Lung microvascular endothelial cell (primary cell): ENCODE measurements at regions not wholly inside any gene's neighbourhood (a gene's known extent, or its start where the extent isn't known, plus 50 kb on each side); places are given as distances from the start of the nearest gene placed in this dataset.
"Not testable (repeated sequence)": the region's sequence is repeated elsewhere in the genome, so short reads cannot be mapped to it uniquely, and the experiment has no call there.

Source experiments
- DNase-seq, 2 donors: peaks; one replicate each; pipeline versions ENCODE4 v3.0.0 to v3.0.0-alpha.2; 2010; ENCODE audit warnings: low read depth in 2 of 2

DNA sequence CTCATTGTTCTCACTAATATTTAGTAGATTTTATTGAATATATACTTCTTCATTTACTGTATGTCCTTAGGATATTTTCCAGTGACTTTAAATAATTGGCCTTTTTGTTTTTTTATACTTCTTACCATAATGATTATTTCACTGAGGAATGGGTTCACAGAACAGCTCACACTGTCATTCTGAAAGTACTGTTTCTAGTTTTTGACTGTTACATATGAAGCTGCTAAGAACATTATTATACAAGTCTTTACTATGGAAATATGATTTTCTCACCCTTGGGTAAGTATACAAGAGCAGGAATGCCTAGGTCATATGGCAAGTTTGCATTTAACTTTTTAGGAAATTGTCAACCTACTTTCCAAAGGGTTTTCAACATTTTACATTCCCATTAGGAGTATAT is 343.1 kb downstream of the CCER1 start:
- no peak for DNase-seq

DNA sequence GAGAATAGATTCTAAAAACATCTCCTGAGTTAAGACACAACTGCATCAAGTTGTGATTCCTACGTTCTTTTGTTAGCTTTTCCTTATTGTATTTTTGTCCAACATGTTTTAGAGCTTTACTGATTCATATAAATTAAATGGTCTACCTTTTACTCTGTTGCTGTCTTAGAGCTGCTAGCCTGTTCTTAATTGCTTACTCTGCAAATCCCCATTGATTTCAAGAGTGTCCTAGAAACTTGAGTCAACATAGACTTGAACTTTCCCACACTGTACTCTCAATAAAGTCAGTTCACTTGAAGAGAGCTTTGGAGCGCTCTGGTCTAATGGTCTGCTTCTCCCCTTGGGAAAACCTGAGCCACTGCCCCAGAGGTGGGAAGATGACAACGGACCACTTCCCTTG is 343.9 kb downstream of the CCER1 start:
- no peak for DNase-seq

DNA sequence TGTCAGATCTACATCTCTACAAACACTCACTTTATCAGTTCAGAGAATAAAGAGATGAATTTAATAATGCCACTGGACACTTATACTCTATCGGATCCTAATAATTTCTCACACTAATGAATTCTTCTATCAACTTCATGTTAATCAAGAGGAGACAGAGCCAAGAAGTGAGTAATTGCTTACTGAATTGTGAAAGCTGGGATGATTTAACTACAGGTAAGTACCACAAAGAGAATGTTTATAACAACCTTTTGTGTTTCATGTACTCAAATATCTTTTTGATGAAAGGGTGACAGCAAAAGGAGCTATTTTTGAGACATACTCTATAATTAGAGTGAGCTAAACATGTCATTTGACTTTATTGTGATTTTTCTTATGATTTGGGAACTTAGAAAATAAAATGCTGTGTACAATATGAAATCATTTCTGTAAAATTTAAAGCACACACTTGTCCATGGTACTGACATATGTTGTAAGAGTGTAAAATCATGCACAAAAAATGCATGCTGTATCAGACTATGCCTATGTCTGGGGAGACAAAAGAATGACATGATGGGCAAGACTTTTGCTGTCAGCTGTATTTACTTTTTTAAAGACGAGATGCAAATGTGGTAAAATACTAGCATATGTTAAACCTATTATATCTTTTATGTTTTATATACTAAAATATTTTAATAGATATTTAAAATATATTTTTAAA is 361.2 kb downstream of the CCER1 start:
- DNase-seq, result no peak

DNA sequence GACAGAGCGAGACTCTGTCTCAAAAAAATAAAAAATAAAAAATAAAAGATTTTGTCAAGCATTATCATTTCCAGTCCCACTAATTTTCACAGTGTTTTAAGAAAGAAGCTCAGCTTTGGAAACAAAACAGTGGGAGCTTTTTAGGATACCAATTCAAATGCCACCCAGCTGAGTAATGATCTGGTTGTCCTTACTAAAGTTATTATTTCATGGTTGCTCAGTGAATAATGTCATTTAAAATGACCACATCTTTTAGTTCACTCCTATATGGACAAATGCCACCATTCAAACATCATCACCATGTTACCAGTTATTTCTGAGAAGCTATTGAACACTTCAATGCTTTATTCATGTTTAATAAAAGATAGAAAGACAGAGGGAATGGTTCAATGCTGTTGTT is 365.0 kb downstream of the CCER1 start:
- no peak for DNase-seq

DNA sequence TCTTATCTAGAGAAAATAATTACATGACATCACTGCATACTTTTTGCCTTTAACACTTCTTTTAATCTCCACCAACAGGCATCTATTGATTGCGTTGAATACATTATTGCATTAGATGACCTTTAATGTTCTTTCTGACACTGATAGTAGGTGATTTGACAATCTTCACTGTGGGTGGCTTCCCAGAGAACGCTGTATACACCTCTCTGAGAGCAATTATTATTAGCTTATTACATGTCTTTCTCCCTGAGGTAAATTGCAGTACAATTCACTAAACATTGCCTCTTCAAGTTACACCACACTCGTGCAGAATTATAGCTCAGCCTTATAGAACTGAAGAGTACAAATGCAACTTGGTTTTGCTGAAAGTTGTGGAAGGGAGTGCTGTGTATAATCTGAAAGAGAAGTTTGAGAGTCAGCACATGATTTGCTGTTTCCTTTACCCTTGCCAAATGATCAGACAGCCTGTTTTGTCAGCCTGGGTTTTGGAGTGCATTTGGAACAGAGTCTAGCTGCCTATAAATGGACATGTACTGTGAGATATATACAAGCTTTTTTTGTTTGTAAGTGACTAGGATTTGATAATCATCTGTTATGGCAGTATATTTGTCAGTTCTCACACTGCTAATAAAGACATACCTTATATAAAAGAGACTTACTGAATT is 369.2 kb downstream of the CCER1 start:
- DNase-seq, result peak in 1 of 2 donors; percentile 52

DNA sequence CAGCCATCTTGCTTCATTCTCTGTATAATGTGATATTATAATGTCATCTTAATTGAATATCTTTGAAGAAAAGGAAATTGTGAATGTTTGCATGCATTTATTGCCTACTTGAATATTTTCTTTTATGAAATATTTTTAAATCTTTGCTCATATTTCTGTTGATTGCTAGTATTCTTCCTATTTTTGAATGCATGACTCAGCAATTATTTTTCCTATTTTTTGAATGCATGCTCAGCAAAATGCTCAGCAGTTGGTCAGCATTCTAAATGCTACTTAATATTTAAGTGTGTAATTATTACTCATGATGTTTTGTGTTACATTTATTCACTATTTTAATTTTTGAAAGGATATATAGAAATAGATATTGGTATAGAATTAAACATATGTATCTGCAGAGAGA is 378.3 kb downstream of the CCER1 start:
- no peak for DNase-seq

DNA sequence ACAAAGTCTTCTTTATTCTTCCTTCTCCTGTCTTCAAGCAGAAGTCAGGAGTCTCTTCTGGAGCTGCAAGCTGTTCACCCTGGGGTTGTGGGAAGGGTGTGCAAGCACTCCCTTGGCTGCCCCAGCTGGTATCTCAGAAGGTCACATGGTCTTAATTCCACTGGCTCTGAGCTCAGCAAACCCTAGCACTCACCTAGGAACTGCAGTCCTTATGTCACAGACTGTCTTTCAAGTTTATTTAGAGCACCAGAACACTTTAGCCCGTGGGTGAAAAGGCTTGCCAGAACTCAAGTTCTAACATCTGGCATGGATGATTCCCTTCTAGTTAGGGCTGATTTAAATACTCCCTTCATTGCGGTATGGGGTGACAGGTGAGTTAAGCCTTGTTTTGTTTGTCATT is 379.0 kb downstream of the CCER1 start:
- DNase-seq, result no peak

DNA sequence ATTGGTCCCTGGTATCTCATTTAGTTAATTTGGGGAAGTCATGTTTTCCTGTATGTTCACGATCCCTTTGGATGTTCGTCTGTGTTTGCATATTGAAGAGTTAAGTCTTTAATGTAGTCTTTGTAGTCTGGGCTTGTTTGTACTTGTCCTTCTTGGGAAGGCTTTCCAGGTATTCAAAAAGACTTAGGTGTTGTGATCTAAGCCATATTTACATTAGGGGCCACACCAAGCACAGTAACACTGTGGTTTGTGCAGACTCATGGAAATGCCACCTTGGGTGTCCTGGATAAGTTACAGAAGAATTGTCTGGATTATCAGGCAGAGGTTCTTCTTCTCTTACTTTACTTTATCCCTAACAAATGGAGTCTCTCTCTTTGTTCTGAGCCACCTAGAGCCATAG is 380.3 kb downstream of the CCER1 start:
- no peak for DNase-seq

DNA sequence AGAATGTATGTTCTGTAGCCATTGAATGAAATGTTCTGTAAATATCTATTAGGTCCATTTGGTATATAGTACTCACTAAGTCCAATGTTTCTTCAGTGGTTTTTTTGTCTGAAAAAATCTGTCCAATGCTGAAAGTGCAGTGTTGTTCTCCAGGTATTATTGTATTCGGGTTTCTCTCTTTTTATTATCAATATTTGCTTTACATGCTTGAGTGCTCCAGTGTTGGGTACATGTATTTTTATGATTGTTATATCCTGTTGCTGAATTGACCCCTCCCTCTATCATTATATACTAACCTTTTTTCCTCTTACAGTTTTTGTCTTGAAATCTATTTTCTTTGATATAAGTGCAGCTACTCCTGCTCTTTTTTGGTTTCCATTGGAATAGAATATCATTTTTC is 382.2 kb downstream of the CCER1 start:
- DNase-seq, result no peak

DNA sequence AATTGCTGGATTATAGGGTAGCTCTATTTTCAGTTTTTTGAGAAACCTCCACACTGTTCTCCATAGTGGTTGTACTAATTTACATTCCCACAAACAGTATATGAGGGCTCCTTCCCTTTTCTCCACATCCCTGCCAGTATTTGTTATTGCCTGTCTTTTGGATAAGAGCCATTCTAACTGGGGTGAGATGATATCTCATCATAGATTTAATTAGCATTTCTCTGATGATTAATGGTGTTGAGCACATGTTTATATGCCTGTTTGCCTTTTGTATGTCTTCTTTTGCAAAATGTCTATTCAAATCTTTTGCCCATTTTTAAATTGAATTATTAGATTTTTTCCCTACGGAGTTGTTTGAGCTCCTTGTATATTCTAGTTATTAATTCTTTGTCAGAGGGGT is 385.3 kb downstream of the CCER1 start:
- no peak for DNase-seq

DNA sequence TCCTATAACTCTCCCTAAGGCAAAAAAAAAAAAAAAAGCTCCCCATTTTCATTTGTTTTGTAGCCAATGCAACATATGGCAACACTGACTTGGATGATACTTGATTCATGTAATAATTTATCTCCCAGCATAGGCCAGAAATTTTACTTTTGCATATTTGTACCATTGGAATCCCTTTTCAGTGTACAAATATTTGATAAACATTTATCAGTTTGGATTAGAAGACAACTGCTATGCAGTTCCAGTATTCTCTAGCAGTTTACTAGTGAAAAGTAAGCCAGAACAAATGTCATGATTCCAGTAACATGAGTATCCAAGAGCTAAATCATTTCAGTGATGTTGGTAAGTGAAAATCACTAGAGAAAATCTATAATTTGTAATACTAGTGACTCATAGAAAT is 392.3 kb downstream of the CCER1 start:
- DNase-seq, result no peak

DNA sequence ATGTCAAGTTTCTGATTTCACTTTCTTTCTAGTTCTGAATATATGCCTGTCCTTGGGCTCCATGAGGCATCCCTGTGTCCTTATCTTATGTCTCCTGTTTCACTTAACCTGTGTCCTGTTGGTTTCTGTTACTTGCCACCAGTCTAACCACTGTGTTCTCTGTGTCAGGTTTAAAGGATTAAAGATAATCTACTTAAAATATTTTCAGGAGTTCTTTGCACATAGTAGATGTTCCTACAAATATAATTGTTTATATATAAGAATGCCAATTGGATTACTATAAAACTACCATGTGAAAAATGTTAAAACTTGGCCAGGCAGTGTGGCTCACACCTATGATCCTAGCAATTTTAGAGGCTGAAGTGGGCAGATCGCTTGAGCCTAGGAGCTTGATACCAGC is 406.4 kb downstream of the CCER1 start:
- DNase-seq, result no peak

DNA sequence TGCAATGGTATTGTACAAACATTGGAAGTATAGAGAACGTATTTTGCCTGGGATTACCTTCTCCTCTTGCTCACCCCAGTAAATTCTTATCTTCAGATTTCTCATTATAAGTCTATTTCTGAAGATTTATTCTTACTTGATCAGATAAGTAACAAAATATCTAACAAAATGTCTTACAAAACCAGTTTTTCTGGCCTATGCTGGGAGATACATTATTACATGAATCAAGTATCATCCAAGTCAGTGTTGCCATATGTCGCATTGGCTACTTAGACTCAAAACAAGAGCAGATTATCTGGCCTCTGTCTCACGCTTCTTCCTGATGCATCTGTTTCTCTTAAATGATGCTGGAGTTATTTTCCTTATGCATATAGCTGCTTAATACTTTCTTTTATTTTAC is 408.5 kb downstream of the CCER1 start:
- DNase-seq, result no peak

DNA sequence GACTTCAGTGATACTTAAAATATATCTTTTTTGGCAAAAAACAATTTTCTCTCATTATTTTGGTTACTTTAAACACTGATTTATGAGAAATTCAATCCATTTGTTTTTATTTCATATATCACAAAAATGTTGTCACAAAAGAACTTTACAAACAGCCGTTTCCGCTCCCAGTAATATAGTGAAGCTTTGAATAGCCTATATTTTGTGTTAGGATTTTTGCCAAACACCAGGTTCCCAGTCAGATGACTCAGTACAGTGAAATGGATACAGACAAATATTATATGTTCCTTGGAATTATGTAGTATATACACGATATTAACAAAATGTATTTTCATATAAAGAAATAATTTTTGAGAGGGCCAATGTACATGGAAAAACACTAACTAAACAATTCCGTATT is 411.1 kb downstream of the CCER1 start:
- DNase-seq, result peak; percentile 57 to 85

DNA sequence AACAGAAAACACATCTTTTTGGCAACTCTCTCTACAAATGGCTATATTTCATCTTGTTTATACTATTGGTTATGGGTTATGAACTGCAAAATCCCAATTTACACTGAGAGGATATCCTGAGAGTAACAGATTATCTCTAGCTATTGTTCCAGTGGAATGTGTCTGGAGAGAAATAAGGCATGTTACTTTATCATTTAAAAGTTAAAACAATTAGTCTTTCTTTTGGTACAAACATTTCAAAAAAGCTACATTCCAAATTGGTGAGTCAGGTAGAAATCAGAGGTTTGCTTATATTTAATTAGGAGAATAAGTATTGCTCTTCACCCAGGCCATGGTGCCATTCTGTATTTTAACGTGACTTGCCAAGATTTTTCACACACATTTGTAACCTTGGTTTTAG is 411.6 kb downstream of the CCER1 start:
- peak; percentile 59 to 95 for DNase-seq

DNA sequence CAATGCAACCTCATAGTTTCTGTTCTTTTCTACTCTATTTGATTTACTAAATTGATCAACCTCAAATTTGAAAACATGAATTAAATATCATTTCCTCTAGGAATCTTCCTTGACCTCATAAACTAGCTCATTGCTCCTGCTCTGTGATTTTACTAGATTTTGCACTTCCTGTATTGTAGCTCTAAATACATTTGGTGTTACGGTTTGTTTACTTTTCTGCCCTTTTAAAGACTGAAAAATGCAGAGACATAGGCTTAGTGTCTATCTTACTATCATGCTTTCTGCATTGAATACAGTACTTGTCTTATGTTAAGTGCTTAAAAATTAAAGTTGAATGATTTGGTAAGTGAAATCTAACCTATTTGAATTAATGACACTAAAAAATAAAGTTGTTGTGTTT is 412.1 kb downstream of the CCER1 start:
- DNase-seq, result not testable (repeated sequence)

DNA sequence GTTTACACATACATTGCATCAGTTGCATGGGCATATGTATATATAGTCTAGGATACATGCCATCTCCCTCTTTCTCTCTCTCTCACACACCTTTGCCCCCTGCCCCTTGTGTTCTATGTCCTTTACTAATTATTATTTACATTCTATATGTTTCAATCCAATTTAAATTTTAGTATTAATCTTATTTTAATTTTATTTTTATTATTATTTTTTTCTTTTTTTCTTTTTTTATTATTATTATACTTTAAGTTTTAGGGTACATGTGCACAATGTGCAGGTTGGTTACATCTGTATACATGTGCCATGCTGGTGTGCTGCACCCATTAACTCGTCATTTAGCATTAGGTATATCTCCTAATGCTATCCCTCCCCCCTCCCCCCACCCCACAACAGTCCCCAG is 421.1 kb downstream of the CCER1 start:
- DNase-seq, result not testable (repeated sequence)

DNA sequence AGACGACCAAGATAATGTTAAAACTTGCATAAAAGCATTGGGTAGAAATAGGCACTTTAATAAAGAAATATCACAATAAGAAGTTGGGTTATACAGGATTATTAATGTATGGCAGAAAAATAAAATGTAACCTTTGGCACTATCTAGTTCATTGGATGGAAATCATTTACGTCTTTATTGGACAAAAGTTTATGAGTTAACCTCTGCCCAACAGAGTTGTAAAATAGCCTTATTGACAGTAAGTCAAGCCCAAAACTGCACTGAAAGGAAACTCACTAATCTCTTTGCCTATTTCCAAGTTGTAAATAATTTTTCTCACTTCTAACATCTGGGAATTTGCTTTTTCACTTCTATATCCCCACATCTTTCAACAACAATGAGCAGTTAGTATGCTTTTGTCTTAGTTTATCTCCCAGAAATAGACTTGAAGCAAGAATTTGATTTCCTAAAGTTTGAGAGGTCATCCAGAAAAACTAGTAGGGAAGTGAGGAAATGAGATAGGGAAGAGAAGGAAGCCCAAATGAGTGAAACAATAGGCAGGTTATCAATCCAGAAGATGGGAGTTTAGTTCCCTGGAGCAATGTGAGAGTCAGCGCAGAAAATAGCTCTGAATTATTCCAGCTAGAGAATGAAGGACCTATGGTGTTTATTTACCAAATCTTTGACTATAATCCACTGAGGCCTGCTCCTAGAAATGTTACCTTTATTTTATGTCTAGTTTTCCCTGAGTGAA is 434.8 kb downstream of the CCER1 start:
- no peak for DNase-seq

DNA sequence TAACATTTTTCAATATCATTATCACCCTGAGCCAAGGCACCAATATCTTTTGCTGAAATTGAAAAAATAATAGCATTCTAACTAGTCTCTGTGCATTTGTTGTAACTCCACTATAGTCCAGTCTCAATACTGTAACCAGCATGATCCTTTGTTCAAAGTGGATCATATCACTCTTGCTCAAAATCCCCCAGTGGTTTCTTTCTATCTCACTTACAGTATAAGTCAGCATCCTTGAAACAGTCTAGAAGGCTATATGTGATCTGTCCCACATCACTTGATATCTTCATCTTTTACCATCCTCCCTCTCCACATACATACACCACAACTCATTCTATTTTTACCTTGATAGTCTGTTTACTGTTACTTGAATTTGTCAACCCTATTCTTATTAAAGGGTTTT is 435.7 kb downstream of the CCER1 start:
- DNase-seq, result no peak

DNA sequence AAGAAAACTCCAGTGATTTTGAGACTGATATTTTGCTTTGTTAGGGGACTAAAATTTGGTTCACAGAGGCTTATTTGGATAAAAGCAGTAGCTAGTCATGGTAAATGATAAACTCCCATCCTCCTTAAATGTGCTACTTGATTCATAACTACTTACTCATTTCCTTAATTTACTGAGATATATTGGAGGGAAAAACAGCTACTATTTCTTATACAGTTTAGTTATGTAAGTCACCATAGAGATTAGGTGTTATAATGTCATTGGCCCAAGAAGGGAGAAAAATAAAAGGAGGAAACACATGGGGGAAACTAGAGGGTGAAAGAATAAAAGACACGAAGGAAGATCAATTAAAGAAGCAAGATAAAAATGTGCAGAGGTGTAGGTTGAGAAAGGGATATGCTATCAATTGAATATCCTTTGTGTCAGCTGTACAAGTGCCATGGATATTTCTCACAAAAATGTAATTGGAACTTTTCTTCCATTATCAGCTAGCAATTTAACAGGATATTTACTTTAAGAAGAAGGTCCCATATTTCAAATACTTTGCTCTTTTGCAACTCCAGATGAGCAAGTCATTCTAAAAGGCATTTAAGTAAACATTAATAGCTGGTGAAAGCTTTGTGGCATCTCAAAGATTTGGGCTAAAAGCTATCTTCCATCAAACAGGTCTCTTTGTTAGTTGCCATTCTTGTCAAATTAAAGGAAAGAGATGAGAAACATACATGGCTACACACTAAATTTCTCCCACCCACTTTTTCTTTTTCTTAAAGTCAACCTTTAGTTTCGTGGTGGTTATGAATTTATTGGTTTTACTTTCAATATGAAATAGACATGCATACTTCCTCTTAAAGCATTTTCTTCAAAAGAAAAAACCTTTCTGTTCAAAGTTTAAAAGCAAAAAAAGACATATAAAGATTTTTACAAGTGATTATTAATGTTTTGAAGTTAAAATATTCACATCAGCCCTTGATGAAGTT is 439.5 kb downstream of the CCER1 start:
- DNase-seq, result peak in 1 of 2 donors; percentile 80

DNA sequence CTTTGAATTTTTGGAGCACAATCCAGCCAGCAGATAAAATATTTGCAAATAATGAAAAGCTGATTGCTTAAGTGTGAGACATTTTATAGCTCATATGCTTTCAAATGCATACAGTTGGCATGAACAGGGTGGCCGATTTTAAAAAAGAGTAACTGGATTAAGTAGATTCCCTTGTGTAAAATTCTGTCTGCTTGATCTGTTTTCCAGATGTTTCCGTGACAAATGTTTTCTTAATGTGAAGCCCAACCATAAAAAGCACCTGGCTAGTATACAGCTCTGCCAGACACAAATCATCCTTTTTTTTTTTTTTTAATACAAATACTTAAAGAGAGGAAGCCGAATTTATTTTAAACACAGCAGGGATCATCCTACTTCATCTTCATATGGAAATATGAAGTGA is 440.7 kb downstream of the CCER1 start:
- DNase-seq, result peak; percentile 54 to 66

DNA sequence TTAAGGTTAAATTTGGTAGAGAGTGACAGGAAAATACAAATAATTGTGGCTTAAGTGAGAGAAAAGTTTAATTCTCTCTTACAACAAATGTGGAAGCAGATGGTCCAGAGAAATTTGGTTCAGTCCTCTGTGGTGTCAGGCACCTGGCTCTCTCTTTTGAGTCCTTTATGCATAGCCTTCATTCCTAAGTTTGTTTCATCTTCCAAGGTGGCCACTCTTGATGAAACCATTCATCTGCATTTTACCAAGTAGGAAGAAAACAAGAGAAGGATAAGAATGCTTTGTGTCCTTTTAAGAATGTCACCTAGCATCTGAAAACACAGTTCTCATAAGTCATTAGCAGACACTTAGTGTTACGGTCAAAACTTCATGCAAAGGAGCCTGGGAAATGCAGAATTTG is 442.5 kb downstream of the CCER1 start:
- no peak for DNase-seq
